A673 (cell line): ENCODE measurements at regions not wholly inside any gene's neighbourhood (a gene's known extent, or its start where the extent isn't known, plus 50 kb on each side); places are given as distances from the start of the nearest gene placed in this dataset.

Source experiments
- BruUV-seq: library from RNA; stranded (reverse); fragments of 400-500 nt; replicated peaks from 2 replicates; lab custom pipeline; 2021; lab: Mats Ljungman, UMichigan
- CTCF ChIA-PET: fragments of 300-600 bp; sonication (Branson Sonifier 250); formaldehyde crosslinking; loops from one replicate; lab custom pipeline; 2022; ENCODE audit warnings: antibody characterized with exemption; lab: Charles Lee
- POLR2A ChIA-PET: fragments of 300-600 bp; sonication (Branson Sonifier 250); formaldehyde crosslinking; loops from one replicate; lab custom pipeline; 2022; ENCODE audit warnings: antibody characterized with exemption; ENCODE audit not compliant: low non-redundant PET; lab: Charles Lee
- DNase-seq: peaks from one replicate; pipeline ENCODE4 v3.0.0-alpha.2; 2015; ENCODE audit warnings: low spot score
- H3K27ac ChIP-seq: fragments of 200-600 bp; sonication (generic); 2 replicates; pipeline ENCODE4 v1.5.1; 2016; ENCODE audit warnings: mixed run types, low read depth, mild to moderate bottlenecking, mixed read lengths, antibody characterized with exemption, low read length; ENCODE audit not compliant: poor library complexity, severe bottlenecking
- H3K27me3 ChIP-seq: fragments of 200-600 bp; sonication (generic); replicated peaks from 2 replicates; pipeline ENCODE4 v1.6.1; 2017; ENCODE audit warnings: mixed run types, low read depth, mild to moderate bottlenecking, mixed read lengths, antibody characterized with exemption, low read length; ENCODE audit not compliant: insufficient read depth, poor library complexity
- H3K36me3 ChIP-seq: fragments of 200-600 bp; sonication (generic); 2 replicates; pipeline ENCODE4 v1.6.1; 2016; ENCODE audit warnings: mixed run types, mild to moderate bottlenecking, mixed read lengths, antibody characterized with exemption, low read length; ENCODE audit not compliant: insufficient read depth, poor library complexity, severe bottlenecking
- H3K4me1 ChIP-seq: fragments of 200-600 bp; sonication (generic); 2 replicates; pipeline ENCODE4 v1.6.1; 2017; ENCODE audit warnings: mixed run types, mild to moderate bottlenecking, mixed read lengths, antibody characterized with exemption, low read length; ENCODE audit not compliant: insufficient read depth, poor library complexity, severe bottlenecking
- H3K4me3 ChIP-seq: fragments of 200-600 bp; sonication (generic); 2 replicates; pipeline ENCODE4 v1.5.1; 2016; ENCODE audit warnings: low read depth, mixed run types, mild to moderate bottlenecking, mixed read lengths, low read length; ENCODE audit not compliant: poor library complexity, severe bottlenecking
- H3K9me3 ChIP-seq: fragments of 200-600 bp; sonication (generic); 2 replicates; pipeline ENCODE4 v1.6.1; 2016; ENCODE audit warnings: mixed run types, low read depth, mild to moderate bottlenecking, mixed read lengths, antibody characterized with exemption, low read length; ENCODE audit not compliant: poor library complexity, severe bottlenecking
- EZH2 ChIP-seq: fragments of 200-600 bp; sonication (generic); IDR thresholded peaks from 2 replicates; pipeline ENCODE4 v1.6.1; 2017; ENCODE audit warnings: borderline replicate concordance, low read depth, mild to moderate bottlenecking, mixed read lengths, antibody characterized with exemption, low read length; ENCODE audit not compliant: poor library complexity, severe bottlenecking
- intact Hi-C: fragments of 100-400 bp; cut with micrococcal nuclease; formaldehyde crosslinking; loops from one replicate; pipeline ENCODE4 v1.10.0; 2022; ENCODE audit not compliant: unreplicated experiment
- TF ChIP-seq, protein P1 (sequence below): fragments of 300-800, 200-600 bp; sonication (generic); conservative IDR thresholded peaks from 2 replicates; pipeline ENCODE4 v1.5.1; 2017; ENCODE audit warnings: low read depth, mild to moderate bottlenecking, antibody characterized with exemption, low read length, moderate library complexity, mixed read lengths

GRCh38 chr3:135779024-135779423, 186.5 kb upstream of the PPP2R3A start:
- BruUV-seq, result no TSS peak
- H3K4me1 ChIP-seq, result no peaks in the 10 kb centered on the region
- H3K4me3 ChIP-seq, result no peak overlapping the region
- peaks cover 3% of the 10 kb centered on the region for H3K27me3 ChIP-seq
- H3K27ac ChIP-seq, result no peak overlapping the region
- TF ChIP-seq, protein P1, sequence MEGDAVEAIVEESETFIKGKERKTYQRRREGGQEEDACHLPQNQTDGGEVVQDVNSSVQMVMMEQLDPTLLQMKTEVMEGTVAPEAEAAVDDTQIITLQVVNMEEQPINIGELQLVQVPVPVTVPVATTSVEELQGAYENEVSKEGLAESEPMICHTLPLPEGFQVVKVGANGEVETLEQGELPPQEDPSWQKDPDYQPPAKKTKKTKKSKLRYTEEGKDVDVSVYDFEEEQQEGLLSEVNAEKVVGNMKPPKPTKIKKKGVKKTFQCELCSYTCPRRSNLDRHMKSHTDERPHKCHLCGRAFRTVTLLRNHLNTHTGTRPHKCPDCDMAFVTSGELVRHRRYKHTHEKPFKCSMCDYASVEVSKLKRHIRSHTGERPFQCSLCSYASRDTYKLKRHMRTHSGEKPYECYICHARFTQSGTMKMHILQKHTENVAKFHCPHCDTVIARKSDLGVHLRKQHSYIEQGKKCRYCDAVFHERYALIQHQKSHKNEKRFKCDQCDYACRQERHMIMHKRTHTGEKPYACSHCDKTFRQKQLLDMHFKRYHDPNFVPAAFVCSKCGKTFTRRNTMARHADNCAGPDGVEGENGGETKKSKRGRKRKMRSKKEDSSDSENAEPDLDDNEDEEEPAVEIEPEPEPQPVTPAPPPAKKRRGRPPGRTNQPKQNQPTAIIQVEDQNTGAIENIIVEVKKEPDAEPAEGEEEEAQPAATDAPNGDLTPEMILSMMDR, result no peak
- TF ChIP-seq EZH2, result no peak
- no peaks in the 10 kb centered on the region for H3K36me3 ChIP-seq
- intact Hi-C loops, result no loop called here
- CTCF ChIA-PET, result no interaction called here
- no peak for DNase-seq
- POLR2A ChIA-PET, result no interaction called here
- no peaks in the 10 kb centered on the region for H3K9me3 ChIP-seq

GRCh38 chr3:135779590-135780235, 185.8 kb upstream of the PPP2R3A start:
- Histone ChIP-seq H3K4me3 (no peak overlapping the region), H3K36me3 (no peaks in the 10 kb centered on the region), H3K9me3 (no peaks in the 10 kb centered on the region), H3K27ac (no peak overlapping the region), H3K4me1 (no peaks in the 10 kb centered on the region), H3K27me3 (peaks cover 3% of the 10 kb centered on the region)
- ChIA-PET POLR2A (no interaction called here), CTCF (no interaction called here)
- intact Hi-C loops, result no loop called here
- no peak for DNase-seq
- BruUV-seq, result no TSS peak
- TF ChIP-seq, protein P1, result no peak
- TF ChIP-seq EZH2, result no peak

GRCh38 chr3:135781026-135781815, 184.3 kb upstream of the PPP2R3A start:
- no peak for TF ChIP-seq EZH2
- TF ChIP-seq, protein P1, result no peak
- Histone ChIP-seq H3K27ac (no peak overlapping the region), H3K4me3 (no peak overlapping the region), H3K4me1 (no peaks in the 10 kb centered on the region), H3K36me3 (no peaks in the 10 kb centered on the region), H3K9me3 (no peaks in the 10 kb centered on the region), H3K27me3 (peaks cover 3% of the 10 kb centered on the region)
- no TSS peak for BruUV-seq
- ChIA-PET CTCF (no interaction called here), POLR2A (no interaction called here)
- intact Hi-C loops, result no loop called here
- no peak for DNase-seq
